ENCODE measurements at regions not wholly inside any gene's neighbourhood (a gene's known extent, or its start where the extent isn't known, plus 50 kb on each side); places are given as distances from the start of the nearest gene placed in this dataset.
A peak's percentile ranks its signal among the peaks of the same experiment; 100 is the strongest.
"Not testable (repeated sequence)": the region's sequence is repeated elsewhere in the genome, so short reads cannot be mapped to it uniquely, and the experiment has no call there.

- no peak for DNase-seq (ENCODE audit: low read depth in 3 of 3, low spot score in 2 of 3)
These were observed 334.7 kb upstream of the AUTS2 start for GRCh38 chr7:69263550-69263949.

- no peak for DNase-seq (ENCODE audit: low read depth in 3 of 3, low spot score in 2 of 3)
These were observed 328.5 kb upstream of the AUTS2 start for GRCh38 chr7:69269806-69270205.

- no peak for DNase-seq (ENCODE audit: low read depth in 3 of 3, low spot score in 2 of 3)
These were observed 326.2 kb upstream of the AUTS2 start for GRCh38 chr7:69272101-69272500.

- no peak for DNase-seq (ENCODE audit: low read depth in 3 of 3, low spot score in 2 of 3)
These were observed 322.1 kb upstream of the AUTS2 start for GRCh38 chr7:69276011-69276729.

GRCh38 chr7:69277366-69277765 lies 320.9 kb upstream of the AUTS2 start:
- DNase-seq (ENCODE audit: low read depth in 3 of 3, low spot score in 2 of 3), result no peak

- DNase-seq (ENCODE audit: low read depth in 3 of 3, low spot score in 2 of 3), result no peak
These were observed 315.3 kb upstream of the AUTS2 start for GRCh38 chr7:69282946-69283345.

GRCh38 chr7:69283421-69283820 lies 314.9 kb upstream of the AUTS2 start:
- DNase-seq (ENCODE audit: low read depth in 3 of 3, low spot score in 2 of 3), result no peak

GRCh38 chr7:69285854-69286253 lies 312.4 kb upstream of the AUTS2 start:
- no peak for DNase-seq (ENCODE audit: low read depth in 3 of 3, low spot score in 2 of 3)

GRCh38 chr7:69295977-69296376 lies 302.3 kb upstream of the AUTS2 start:
- DNase-seq (ENCODE audit: low read depth in 3 of 3, low spot score in 2 of 3), result no peak

- no peak for DNase-seq (ENCODE audit: low read depth in 3 of 3, low spot score in 2 of 3)
These were observed 297.0 kb upstream of the AUTS2 start for GRCh38 chr7:69301253-69301652.

- DNase-seq (ENCODE audit: low read depth in 3 of 3, low spot score in 2 of 3), result no peak
These were observed 288.7 kb upstream of the AUTS2 start for GRCh38 chr7:69309601-69310000.

- DNase-seq (ENCODE audit: low read depth in 3 of 3, low spot score in 2 of 3), result no peak
These were observed 286.8 kb upstream of the AUTS2 start for GRCh38 chr7:69311489-69311888.

GRCh38 chr7:69313852-69314251 lies 284.4 kb upstream of the AUTS2 start:
- not testable (repeated sequence) for DNase-seq (ENCODE audit: low read depth in 3 of 3, low spot score in 2 of 3)

- DNase-seq (ENCODE audit: low read depth in 3 of 3, low spot score in 2 of 3), result no peak
These were observed 279.5 kb upstream of the AUTS2 start for GRCh38 chr7:69318794-69319193.

- DNase-seq (ENCODE audit: low read depth in 3 of 3, low spot score in 2 of 3), result no peak
These were observed 269.8 kb upstream of the AUTS2 start for GRCh38 chr7:69328516-69328915.

GRCh38 chr7:69334701-69335100 lies 263.6 kb upstream of the AUTS2 start:
- DNase-seq (ENCODE audit: low read depth in 3 of 3, low spot score in 2 of 3), result peak in 1 of 3 donors; percentile 13

- no peak for DNase-seq (ENCODE audit: low read depth in 3 of 3, low spot score in 2 of 3)
These were observed 262.9 kb upstream of the AUTS2 start for GRCh38 chr7:69335331-69335730.

- DNase-seq (ENCODE audit: low read depth in 3 of 3, low spot score in 2 of 3), result no peak
These were observed 261.3 kb upstream of the AUTS2 start for GRCh38 chr7:69336976-69337375.

- DNase-seq (ENCODE audit: low read depth in 3 of 3, low spot score in 2 of 3), result peak in 2 of 3 donors; percentile 15 to 19
These were observed 260.1 kb upstream of the AUTS2 start for GRCh38 chr7:69338144-69338543.

- DNase-seq (ENCODE audit: low read depth in 3 of 3, low spot score in 2 of 3), result no peak
These were observed 257.0 kb upstream of the AUTS2 start for GRCh38 chr7:69341288-69341687.

- DNase-seq (ENCODE audit: low read depth in 3 of 3, low spot score in 2 of 3), result no peak
These were observed 256.0 kb upstream of the AUTS2 start for GRCh38 chr7:69342154-69342884.

GRCh38 chr7:69349291-69349690 lies 249.0 kb upstream of the AUTS2 start:
- no peak for DNase-seq (ENCODE audit: low read depth in 3 of 3, low spot score in 2 of 3)
